GM12891 (cell line): ENCODE measurements at regions not wholly inside any gene's neighbourhood (a gene's known extent, or its start where the extent isn't known, plus 50 kb on each side); places are given as distances from the start of the nearest gene placed in this dataset.
A peak's percentile ranks its signal among the peaks of the same experiment; 100 is the strongest.

ENCODE experiments used
- DNase-seq: peaks from one replicate; pipeline ENCODE4 v3.0.0; 2011; ENCODE audit warnings: low spot score; ENCODE audit not compliant: insufficient read length
- FAIRE-seq: peaks from 2 replicates; lab custom pipeline; 2011; peaks lifted over from hg19 to GRCh38; lab: Jason Lieb, UNC
- PAX5 ChIP-seq: IDR thresholded peaks from 2 replicates; pipeline ENCODE4 v1.6.1; 2011; ENCODE audit warnings: low read length, moderate library complexity, mild to moderate bottlenecking; ENCODE audit not compliant: insufficient read depth, severe bottlenecking
- POLR2A ChIP-seq: IDR thresholded peaks from 2 replicates; pipeline ENCODE4 v1.6.1; 2011; ENCODE audit warnings: low read depth, low read length, control low read depth
- POLR2AphosphoS5 ChIP-seq: IDR thresholded peaks from 2 replicates; pipeline ENCODE4 v1.6.1; 2011; ENCODE audit warnings: low read depth, low read length, control low read depth
- POU2F2 ChIP-seq: IDR thresholded peaks from 2 replicates; pipeline ENCODE4 v1.6.1; 2011; ENCODE audit warnings: low read depth, mild to moderate bottlenecking, control low read depth, low read length, moderate library complexity
- SPI1 ChIP-seq: IDR thresholded peaks from 2 replicates; pipeline ENCODE4 v1.6.1; 2011; ENCODE audit warnings: low read depth, low read length, control low read depth
- TAF1 ChIP-seq: IDR thresholded peaks from 2 replicates; pipeline ENCODE4 v1.6.1; 2011; ENCODE audit warnings: low read depth, low read length, control low read depth

DNA sequence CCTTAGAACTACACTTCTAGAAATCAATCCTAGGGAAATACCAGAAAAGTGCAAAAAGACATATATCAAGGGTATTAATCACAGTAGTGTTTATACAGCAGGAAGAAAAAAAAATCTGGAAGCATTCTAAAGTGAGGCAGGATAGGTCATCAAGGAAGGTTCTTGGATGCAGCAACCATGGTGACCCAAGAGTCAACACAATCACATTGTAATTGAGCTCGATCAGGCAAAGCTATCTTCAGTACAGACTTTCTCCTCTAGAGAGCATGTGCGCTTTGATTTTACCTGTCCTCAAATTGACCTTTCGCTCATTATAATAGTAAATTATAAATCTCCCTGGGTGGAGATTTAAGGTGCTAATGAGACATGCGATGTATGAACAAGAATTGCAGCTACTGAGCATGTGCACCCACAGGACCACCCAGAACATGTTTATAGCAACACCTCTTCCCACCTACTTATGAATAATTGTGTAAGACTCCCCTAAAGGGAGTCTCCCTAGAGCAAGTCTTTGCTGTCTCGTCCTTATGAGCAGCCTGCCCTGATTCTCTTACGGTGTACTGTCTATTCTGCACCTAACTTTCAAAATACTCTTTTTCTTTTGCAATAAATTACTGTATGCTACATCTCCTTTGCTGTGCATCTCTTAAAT lies 297.7 kb downstream of the ATPSCKMT start:
- no peak for TF ChIP-seq SPI1
- no peak for TF ChIP-seq POLR2A
- TF ChIP-seq POU2F2 = no peak
- TF ChIP-seq POLR2AphosphoS5 = no peak
- no peak for TF ChIP-seq TAF1
- FAIRE-seq (no peak), DNase-seq (no peak)

DNA sequence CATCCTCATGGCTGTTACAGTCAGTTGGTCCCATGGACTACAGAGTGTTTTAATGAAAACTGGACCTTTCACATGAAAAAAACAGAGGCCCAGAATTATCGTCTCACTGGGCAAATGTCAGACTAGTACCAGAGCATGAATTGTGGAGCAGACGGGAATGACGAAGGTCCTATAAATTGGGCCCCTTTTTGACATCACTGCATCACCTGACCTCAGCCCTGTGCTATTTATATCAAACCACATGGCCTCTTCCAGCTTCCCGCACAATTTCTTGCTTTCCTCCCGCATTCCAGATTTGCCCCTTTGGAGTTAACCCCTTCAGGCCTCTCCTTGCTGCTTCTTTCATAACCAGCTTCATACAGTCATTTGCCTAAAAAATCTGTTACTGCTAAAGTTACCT lies 301.7 kb downstream of the ATPSCKMT start:
- no peak for FAIRE-seq

DNA sequence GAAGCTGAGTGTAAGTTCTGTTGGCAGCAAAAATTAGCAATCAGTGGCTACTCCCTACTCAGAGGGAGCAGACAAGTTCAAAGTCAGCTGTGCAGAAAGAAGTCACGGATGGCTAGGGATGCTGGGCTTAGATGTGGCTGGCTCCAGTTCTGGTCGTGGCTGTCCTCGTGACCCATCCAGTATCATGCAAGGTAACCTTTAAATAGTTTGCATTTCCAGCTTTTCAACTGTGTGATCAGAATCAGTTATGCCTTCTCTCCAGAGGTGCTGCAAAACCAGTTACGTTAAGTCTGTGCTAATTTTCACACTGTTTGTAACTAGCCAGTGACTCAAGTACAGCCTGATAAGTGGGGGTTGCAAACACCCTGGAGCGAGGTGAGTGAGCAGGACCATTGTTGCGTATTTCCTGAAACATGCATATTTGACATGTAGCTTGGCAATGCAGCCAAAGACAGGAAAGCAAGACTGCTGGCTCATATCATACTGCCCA lies 302.4 kb downstream of the ATPSCKMT start:
- FAIRE-seq = peak; percentile 91
- TF ChIP-seq PAX5 (no peak), POU2F2 (no peak), POLR2AphosphoS5 (no peak), TAF1 (no peak), SPI1 (no peak), POLR2A (no peak)
- DNase-seq = no peak

More for the DNA sequence above, 301.7 kb downstream of the ATPSCKMT start:
- no peak for DNase-seq
- TF ChIP-seq TAF1 (no peak), POU2F2 (no peak), SPI1 (no peak), PAX5 (no peak), POLR2A (no peak), POLR2AphosphoS5 (no peak)

DNA sequence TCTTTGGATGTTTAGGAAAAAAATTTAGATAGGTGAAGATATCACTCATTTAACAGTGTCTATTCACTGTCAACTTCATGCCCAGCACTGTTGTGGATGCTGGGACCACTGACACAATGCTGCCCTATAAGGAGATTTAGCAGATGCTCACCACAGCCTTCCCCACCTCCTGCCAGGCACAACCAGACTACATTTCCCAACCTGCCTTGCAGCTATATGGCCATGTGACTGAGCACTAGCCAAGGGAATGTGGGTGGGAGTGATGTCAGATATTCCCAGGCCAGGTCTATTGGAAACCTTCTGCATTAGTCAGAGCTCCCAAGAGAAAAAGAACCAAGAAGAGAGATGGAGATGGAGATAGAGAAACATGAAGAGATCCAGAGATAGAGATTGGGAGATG lies 302.6 kb upstream of the TAS2R1 start:
- no peak for DNase-seq
- FAIRE-seq = no peak
- TF ChIP-seq SPI1 (no peak), POU2F2 (no peak), POLR2AphosphoS5 (no peak), PAX5 (no peak), TAF1 (no peak), POLR2A (no peak)

DNA sequence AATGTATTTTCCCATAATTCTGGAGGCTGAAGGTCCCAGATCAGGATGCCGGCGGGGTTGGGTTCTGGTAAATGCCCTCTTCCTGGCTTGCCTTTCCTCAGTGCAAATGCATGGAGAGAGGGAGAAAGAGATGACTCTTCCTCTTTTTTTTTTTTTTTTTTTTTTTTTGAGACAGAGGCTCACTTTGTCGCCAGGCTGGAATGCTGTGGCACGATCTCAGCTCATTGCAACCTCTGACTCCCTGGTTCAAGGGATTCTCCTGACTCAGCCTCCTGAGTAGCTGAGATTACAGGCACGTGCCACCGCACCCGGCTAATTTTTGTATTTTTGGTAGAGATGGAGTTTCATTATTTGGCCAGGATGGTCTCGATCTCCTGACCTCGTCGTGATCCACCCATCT lies 300.0 kb upstream of the TAS2R1 start:
- TF ChIP-seq POU2F2 (no peak), POLR2A (no peak), PAX5 (no peak), POLR2AphosphoS5 (no peak), TAF1 (no peak), SPI1 (no peak)
- DNase-seq (no peak), FAIRE-seq (no peak)

DNA sequence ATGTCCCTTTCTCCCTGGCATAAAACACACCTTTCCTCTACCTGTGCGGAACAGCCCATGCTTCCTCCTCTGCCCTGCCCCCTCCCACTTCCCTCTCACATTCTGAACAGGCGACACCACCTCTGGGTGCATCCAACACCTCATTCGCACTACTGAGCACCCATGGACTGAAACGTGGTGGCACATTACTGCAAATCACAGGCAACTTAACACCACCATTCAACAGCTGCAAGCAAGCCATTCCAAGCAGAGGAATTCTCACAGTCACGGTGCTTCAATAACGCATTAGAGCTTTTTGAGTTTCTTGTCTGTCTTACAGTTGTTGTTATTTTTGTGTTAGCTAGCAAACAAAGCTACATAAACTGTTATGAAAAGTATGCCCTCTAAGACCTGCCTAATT lies 298.2 kb upstream of the TAS2R1 start:
- TF ChIP-seq PAX5 = no peak
- no peak for TF ChIP-seq TAF1
- TF ChIP-seq POLR2AphosphoS5 = no peak
- no peak for TF ChIP-seq POU2F2
- no peak for TF ChIP-seq SPI1
- no peak for TF ChIP-seq POLR2A
- no peak for DNase-seq
- no peak for FAIRE-seq

DNA sequence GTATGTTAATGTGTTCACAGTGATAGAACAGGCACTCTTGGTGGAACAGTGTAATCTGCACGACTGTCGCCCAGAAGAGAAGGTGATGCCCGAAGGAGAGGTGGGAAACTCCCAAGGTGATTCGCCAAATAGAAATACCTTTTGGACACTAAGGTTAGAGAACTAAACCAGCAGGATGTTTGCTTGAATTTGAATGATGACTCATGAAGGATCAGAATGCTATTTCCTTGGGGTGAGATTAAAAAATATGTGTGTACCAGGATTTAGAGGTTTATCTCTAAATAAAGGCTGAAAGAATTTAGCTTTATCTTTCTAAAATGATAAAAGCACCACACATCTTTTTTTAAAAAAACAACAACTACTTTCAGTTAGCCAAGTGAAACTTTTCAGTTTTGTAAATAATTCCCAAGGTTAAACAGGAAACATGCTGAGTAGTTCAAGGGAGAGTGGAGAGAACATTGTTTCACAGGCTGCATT lies 297.4 kb upstream of the TAS2R1 start:
- DNase-seq (no peak), FAIRE-seq (no peak)
- TF ChIP-seq POLR2A (no peak), POLR2AphosphoS5 (no peak), POU2F2 (no peak), SPI1 (no peak), TAF1 (no peak), PAX5 (no peak)

DNA sequence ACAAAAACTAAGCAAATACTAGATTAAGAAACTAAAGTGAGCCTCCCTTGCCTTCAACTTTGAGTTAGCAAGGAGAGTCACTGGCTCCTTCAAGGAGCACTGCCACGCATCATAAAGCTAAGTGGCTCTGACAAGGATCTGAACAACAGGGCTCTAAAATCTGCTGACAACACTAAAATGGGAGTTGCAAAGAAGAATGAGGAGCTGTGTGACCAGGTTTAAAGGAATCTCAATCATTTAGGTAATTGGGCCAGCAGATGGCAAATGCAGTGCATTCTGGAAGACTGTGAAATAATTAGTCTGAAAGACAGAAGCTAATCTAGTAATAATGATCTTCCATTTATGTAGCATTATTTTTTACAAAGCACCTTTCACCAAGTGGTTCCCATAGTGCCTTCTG lies 297.0 kb upstream of the TAS2R1 start:
- FAIRE-seq = no peak
- no peak for TF ChIP-seq PAX5
- no peak for TF ChIP-seq POU2F2
- TF ChIP-seq SPI1 = no peak
- TF ChIP-seq POLR2AphosphoS5 = no peak
- no peak for TF ChIP-seq TAF1
- no peak for DNase-seq

DNA sequence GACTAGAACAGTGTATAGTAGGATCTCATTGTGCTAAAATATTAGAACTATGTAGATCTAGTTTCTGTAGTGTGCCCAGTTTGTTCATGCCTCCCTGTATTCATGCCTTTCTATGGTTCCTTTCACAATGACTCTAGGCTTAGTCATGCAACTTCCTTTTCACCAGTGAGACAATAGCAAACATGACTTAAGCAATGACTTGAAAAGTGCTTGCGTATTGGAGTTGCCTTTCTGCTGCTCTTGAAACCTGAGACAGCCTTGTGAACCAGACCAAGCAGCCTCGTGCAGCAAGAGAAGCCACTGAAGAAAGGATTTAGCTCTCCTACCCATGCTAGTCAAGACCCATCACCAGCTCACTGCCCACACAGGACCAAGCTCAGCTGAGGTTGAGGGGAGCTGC lies 294.5 kb upstream of the TAS2R1 start:
- TF ChIP-seq PAX5 (no peak), POLR2AphosphoS5 (no peak), TAF1 (no peak), POU2F2 (no peak), POLR2A (no peak), SPI1 (no peak)
- DNase-seq = no peak
- peak; percentile 38 for FAIRE-seq

DNA sequence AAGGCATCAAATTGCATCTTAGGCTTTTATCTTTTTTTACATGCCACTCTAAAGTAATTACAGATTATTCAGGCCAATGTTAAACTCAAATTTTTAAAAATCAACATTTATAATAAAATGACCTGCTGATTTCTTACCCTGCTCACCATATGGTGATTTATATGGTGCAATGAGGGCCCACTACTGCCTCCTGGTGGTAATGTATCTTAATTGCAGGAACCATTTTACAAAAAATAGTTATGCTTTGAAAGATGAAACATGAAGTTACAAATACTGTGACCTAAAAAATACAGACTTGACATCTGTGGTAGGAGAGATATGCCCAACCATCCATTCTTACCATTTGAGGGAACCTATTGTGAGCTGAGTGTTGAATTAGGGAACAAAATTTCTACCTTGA lies 292.6 kb upstream of the TAS2R1 start:
- TF ChIP-seq PAX5 = no peak
- no peak for TF ChIP-seq POU2F2
- no peak for TF ChIP-seq POLR2A
- no peak for TF ChIP-seq TAF1
- no peak for TF ChIP-seq POLR2AphosphoS5
- no peak for TF ChIP-seq SPI1
- DNase-seq (no peak), FAIRE-seq (no peak)
